ENCODE measurements at regions not wholly inside any gene's neighbourhood (a gene's known extent, or its start where the extent isn't known, plus 50 kb on each side); places are given as distances from the start of the nearest gene placed in this dataset.

DNA sequence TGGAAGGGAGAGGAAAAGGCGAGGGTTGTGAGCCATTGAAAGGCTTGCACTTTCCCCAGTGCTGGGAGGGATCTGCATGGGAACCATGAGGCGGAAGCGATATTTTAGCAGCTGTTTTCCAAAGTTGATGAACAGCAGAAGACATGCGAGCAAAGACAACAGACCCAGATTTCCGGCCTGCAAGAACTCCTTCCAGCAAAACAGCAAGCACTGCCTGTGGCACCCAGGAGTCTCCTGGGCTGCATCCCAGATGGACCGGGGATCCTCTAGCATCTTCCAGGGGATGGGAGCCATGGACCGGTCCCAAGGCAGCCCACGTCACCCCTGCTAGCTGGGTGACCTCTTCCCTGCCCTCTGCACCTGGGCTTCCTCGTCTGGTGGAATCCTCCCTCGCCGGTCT lies 162.8 kb downstream of the IRF8 start:
- Histone ChIP-seq H3K9me3 (ENCODE audit: insufficient read depth, low read depth) (no peaks in the 10 kb centered on the region), H3K79me2 (ENCODE audit: low read depth) (no peaks in the 10 kb centered on the region), H2AFZ (no peak overlapping the region), H3K9me2 (ENCODE audit: insufficient read depth) (no peaks in the 10 kb centered on the region), H3K4me1 (replicated peaks; ENCODE audit: insufficient read depth) (no peaks in the 10 kb centered on the region), H3F3A (ENCODE audit: insufficient read depth, low read depth) (no peaks in the 10 kb centered on the region), H3K36me3 (ENCODE audit: low read depth) (no peaks in the 10 kb centered on the region), H4K20me1 (ENCODE audit: insufficient read depth) (no peaks in the 10 kb centered on the region), H3K4me2 (no peak overlapping the region), H3K4me3 (no peak overlapping the region), H3K27ac (no peak overlapping the region), H3K27me3 (ENCODE audit: insufficient read depth, low read depth) (peaks cover 87% of the 10 kb centered on the region)
- DNase-seq, result no peak
- TF ChIP-seq, protein P1, sequence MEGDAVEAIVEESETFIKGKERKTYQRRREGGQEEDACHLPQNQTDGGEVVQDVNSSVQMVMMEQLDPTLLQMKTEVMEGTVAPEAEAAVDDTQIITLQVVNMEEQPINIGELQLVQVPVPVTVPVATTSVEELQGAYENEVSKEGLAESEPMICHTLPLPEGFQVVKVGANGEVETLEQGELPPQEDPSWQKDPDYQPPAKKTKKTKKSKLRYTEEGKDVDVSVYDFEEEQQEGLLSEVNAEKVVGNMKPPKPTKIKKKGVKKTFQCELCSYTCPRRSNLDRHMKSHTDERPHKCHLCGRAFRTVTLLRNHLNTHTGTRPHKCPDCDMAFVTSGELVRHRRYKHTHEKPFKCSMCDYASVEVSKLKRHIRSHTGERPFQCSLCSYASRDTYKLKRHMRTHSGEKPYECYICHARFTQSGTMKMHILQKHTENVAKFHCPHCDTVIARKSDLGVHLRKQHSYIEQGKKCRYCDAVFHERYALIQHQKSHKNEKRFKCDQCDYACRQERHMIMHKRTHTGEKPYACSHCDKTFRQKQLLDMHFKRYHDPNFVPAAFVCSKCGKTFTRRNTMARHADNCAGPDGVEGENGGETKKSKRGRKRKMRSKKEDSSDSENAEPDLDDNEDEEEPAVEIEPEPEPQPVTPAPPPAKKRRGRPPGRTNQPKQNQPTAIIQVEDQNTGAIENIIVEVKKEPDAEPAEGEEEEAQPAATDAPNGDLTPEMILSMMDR (conservative IDR thresholded peaks at IDR 0.05), result no peak
- TF ChIP-seq EZH2 (IDR thresholded peaks at IDR 0.05; ENCODE audit: low read depth), result no peak
- intact Hi-C loops (cut with micrococcal nuclease; ENCODE audit: unreplicated experiment), result no loop called here
- CTCF ChIA-PET, result no interaction called here
- BruUV-seq (replicated peaks), result no TSS peak
- POLR2A ChIA-PET (ENCODE audit: unreplicated experiment), result no interaction called here

DNA sequence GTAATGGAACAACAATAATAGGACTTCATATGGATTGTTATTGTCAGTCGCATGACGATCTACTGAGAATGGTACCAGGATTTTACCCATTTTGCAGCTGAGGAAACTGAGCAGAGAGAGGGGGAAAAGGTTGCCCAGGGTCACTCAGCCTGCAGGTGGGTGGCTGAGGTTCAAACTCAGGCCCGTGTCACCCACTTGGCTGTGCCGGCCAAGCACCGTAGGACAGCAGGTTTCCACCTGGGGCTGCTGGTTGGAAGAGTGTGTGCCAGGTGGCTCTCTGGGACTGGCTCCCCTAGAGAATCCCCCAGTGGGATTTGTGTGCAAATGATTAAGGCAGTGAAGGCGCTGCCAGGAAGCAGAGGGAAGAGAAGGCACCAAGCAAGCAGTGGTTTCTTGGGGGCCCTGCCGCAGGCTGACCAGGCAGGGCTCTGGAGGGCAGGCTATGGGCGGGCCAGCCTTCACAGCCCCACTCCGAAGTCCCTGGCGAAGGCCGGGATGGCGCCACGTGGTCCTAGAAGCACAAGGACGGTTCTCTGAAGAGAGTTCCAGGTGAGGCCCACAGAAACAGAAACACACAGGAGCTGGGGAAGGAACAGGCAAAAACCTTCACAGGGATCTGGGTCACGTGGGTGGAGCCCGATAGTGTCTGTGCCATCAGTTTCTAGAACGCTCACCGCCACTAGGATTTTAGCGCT lies 163.5 kb downstream of the IRF8 start:
- CTCF ChIA-PET, result no interaction called here
- Histone ChIP-seq H3K27ac (no peak overlapping the region), H3K4me2 (no peak overlapping the region), H4K20me1 (ENCODE audit: insufficient read depth) (no peaks in the 10 kb centered on the region), H3K79me2 (ENCODE audit: low read depth) (no peaks in the 10 kb centered on the region), H3K36me3 (ENCODE audit: low read depth) (no peaks in the 10 kb centered on the region), H3K9me3 (ENCODE audit: insufficient read depth, low read depth) (no peaks in the 10 kb centered on the region), H3K4me1 (replicated peaks; ENCODE audit: insufficient read depth) (no peaks in the 10 kb centered on the region), H2AFZ (no peak overlapping the region), H3K27me3 (ENCODE audit: insufficient read depth, low read depth) (peaks cover 87% of the 10 kb centered on the region), H3K4me3 (no peak overlapping the region), H3F3A (ENCODE audit: insufficient read depth, low read depth) (no peaks in the 10 kb centered on the region), H3K9me2 (ENCODE audit: insufficient read depth) (no peaks in the 10 kb centered on the region)
- TF ChIP-seq, protein P1 (conservative IDR thresholded peaks at IDR 0.05), result no peak
- TF ChIP-seq EZH2 (IDR thresholded peaks at IDR 0.05; ENCODE audit: low read depth), result no peak
- DNase-seq, result peak in 1 of 2 experiments; percentile 1
- intact Hi-C loops (cut with micrococcal nuclease; ENCODE audit: unreplicated experiment), result no loop called here
- POLR2A ChIA-PET (ENCODE audit: unreplicated experiment), result no interaction called here
- no TSS peak for BruUV-seq (replicated peaks)

DNA sequence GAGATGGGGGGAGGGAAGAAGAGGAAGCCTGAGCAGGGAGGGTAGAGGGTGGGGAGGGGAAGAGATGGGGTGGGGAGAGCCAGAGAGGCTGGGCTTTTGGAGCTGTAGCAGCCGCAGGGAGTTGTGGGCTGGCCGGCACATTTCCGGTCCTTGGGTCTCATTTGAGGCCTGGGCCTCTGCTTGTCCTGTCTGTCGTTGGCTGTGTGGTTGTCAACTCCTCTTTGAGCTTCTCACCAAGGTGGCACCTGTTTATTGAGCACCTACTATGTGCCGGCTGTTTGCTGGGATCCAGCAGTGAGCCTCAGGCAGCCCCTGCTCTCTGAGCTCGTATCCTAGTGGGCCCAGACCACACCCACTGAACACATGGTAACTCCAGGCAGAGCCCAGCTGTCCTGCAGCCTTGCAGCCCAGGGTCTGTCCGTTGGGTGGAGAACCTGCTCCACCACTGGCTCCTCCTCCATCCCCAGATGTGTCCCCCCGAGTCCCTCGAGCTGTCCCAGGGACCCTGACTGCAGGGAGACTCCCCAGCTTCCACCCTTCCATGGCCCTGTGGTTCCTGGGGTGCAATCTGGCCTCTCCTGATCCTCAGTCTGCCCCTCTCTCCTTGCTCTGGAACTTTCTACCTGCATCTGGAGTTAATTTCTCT lies 164.9 kb downstream of the IRF8 start:
- intact Hi-C loops (cut with micrococcal nuclease; ENCODE audit: unreplicated experiment), result no loop called here
- BruUV-seq (replicated peaks), result no TSS peak
- Histone ChIP-seq H3K36me3 (ENCODE audit: low read depth) (no peaks in the 10 kb centered on the region), H3K79me2 (ENCODE audit: low read depth) (no peaks in the 10 kb centered on the region), H3K4me2 (no peak overlapping the region), H3K27ac (no peak overlapping the region), H3K4me1 (replicated peaks; ENCODE audit: insufficient read depth) (no peaks in the 10 kb centered on the region), H3K27me3 (ENCODE audit: insufficient read depth, low read depth) (peaks cover 87% of the 10 kb centered on the region), H4K20me1 (ENCODE audit: insufficient read depth) (no peaks in the 10 kb centered on the region), H3K9me2 (ENCODE audit: insufficient read depth) (no peaks in the 10 kb centered on the region), H3K4me3 (no peak overlapping the region), H2AFZ (no peak overlapping the region), H3F3A (ENCODE audit: insufficient read depth, low read depth) (no peaks in the 10 kb centered on the region), H3K9me3 (ENCODE audit: insufficient read depth, low read depth) (no peaks in the 10 kb centered on the region)
- DNase-seq, result no peak
- POLR2A ChIA-PET (ENCODE audit: unreplicated experiment), result no interaction called here
- no peak for TF ChIP-seq EZH2 (IDR thresholded peaks at IDR 0.05; ENCODE audit: low read depth)
- TF ChIP-seq, protein P1 (conservative IDR thresholded peaks at IDR 0.05), result no peak
- CTCF ChIA-PET, result interaction anchor here (0.7 kb wide), 1 partner anchor 473 kb away, joined by 3 read pairs; no protein-coding TSS in a partner anchor

All from PC-9 (cell line).